Fibroblast of lung (primary cell): ENCODE measurements at regions not wholly inside any gene's neighbourhood (a gene's known extent, or its start where the extent isn't known, plus 50 kb on each side); places are given as distances from the start of the nearest gene placed in this dataset.

Source experiments
- DNase-seq, 2 donors: peaks; one replicate each; pipeline versions ENCODE4 v3.0.0 to v3.0.0-alpha.2; 2010; ENCODE audit warnings: low read depth in 2 of 2
- H2AFZ ChIP-seq: 2 replicates; pipeline ENCODE4 v1.5.1; 2012; ENCODE audit warnings: low read length, control low read depth, inconsistent platforms
- H3K27ac ChIP-seq: 2 replicates; pipeline ENCODE4 v1.5.1; 2011; ENCODE audit warnings: low read length, control low read depth; ENCODE audit not compliant: insufficient read depth
- H3K27me3 ChIP-seq: 2 replicates; pipeline ENCODE4 v1.5.1; 2011; ENCODE audit warnings: mild to moderate bottlenecking, low read length; ENCODE audit not compliant: control insufficient read depth, insufficient read depth
- H3K36me3 ChIP-seq: 2 replicates; pipeline ENCODE4 v1.5.1; 2011; ENCODE audit warnings: low read length; ENCODE audit not compliant: control insufficient read depth, insufficient read depth
- H3K4me1 ChIP-seq: 2 replicates; pipeline ENCODE4 v1.5.1; 2011; ENCODE audit warnings: low read length; ENCODE audit not compliant: control insufficient read depth, insufficient read depth; ENCODE audit errors: extremely low read depth
- H3K4me2 ChIP-seq: 2 replicates; pipeline ENCODE4 v1.5.1; 2011; ENCODE audit warnings: low read length, control low read depth; ENCODE audit not compliant: insufficient read depth; ENCODE audit errors: extremely low read depth
- H3K4me3 ChIP-seq, 4 experiments: fragments of 200-600 bp in 1 of 4; sonication (generic) in 1 of 4; replicated peaks in 1 of 4; 2 replicates each; pipeline ENCODE4 v1.5.1; 2011 to 2016; ENCODE audit warnings: low read length in 4 of 4, low read depth in 3 of 4, mild to moderate bottlenecking in 3 of 4, control low read depth in 2 of 4, inconsistent platforms in 1 of 4, mixed read lengths in 1 of 4; ENCODE audit not compliant: insufficient read depth in 1 of 4; ENCODE audit errors: control extremely low read depth in 1 of 4
- H3K79me2 ChIP-seq: 2 replicates; pipeline ENCODE4 v1.5.1; 2012; ENCODE audit warnings: mild to moderate bottlenecking, low read length, inconsistent platforms; ENCODE audit not compliant: control insufficient read depth, insufficient read depth
- H3K9ac ChIP-seq: 2 replicates; pipeline ENCODE4 v1.5.1; 2011; ENCODE audit warnings: mild to moderate bottlenecking, low read length, control low read depth; ENCODE audit not compliant: insufficient read depth
- H3K9me3 ChIP-seq: 2 replicates; pipeline ENCODE4 v1.5.1; 2012; ENCODE audit warnings: low read depth, low read length; ENCODE audit not compliant: control insufficient read depth, insufficient read depth
- H4K20me1 ChIP-seq: 2 replicates; pipeline ENCODE4 v1.5.1; 2011; ENCODE audit warnings: low read length; ENCODE audit not compliant: control insufficient read depth, insufficient read depth; ENCODE audit errors: extremely low read depth
- EZH2 ChIP-seq: IDR thresholded peaks from 2 replicates; pipeline ENCODE4 v1.5.1; 2012; ENCODE audit warnings: low read length, control low read depth, mild to moderate bottlenecking; ENCODE audit errors: missing control alignments
- TF ChIP-seq, protein P1 (sequence below), 2 donors: IDR thresholded peaks in 1 of 2; conservative IDR thresholded peaks in 1 of 2; 1 replicate in 1 of 2; 2 replicates in 1 of 2; pipeline ENCODE4 v1.5.1; 2011 to 2012; ENCODE audit warnings: low read length in 2 of 2, control low read depth in 1 of 2, inconsistent platforms in 1 of 2, low read depth in 1 of 2, mild to moderate bottlenecking in 1 of 2

DNA sequence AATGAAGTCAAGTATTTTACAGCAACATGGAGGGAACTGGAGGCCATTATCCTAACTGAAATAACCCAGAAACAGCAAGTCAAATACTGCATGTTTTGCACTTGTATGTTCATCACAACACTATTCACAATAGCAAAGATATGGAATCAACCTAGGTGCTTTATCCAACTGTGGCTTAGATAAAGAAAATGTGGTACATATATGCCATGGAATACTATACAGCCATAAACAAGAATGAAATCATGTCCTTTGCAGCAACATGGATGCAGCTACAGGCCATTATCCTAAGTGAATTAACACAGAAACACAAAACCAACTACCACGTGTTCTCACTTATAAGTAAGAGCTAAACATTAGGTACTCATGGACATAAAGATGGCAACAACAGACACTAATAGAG, 91.5 kb upstream of the E2F3 start:
- Histone ChIP-seq H3K4me3 (no peak overlapping the region), H3K9me3 (no peaks in the 10 kb centered on the region), H3K27me3 (no peaks in the 10 kb centered on the region), H3K4me1 (no peaks in the 10 kb centered on the region), H3K27ac (no peak overlapping the region), H3K4me2 (no peak overlapping the region), H3K9ac (no peak overlapping the region), H3K79me2 (no peaks in the 10 kb centered on the region), H2AFZ (no peak overlapping the region), H4K20me1 (no peaks in the 10 kb centered on the region), H3K36me3 (no peaks in the 10 kb centered on the region)
- TF ChIP-seq, protein P1, sequence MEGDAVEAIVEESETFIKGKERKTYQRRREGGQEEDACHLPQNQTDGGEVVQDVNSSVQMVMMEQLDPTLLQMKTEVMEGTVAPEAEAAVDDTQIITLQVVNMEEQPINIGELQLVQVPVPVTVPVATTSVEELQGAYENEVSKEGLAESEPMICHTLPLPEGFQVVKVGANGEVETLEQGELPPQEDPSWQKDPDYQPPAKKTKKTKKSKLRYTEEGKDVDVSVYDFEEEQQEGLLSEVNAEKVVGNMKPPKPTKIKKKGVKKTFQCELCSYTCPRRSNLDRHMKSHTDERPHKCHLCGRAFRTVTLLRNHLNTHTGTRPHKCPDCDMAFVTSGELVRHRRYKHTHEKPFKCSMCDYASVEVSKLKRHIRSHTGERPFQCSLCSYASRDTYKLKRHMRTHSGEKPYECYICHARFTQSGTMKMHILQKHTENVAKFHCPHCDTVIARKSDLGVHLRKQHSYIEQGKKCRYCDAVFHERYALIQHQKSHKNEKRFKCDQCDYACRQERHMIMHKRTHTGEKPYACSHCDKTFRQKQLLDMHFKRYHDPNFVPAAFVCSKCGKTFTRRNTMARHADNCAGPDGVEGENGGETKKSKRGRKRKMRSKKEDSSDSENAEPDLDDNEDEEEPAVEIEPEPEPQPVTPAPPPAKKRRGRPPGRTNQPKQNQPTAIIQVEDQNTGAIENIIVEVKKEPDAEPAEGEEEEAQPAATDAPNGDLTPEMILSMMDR (conservative IDR thresholded peaks at IDR 0.05 in 1 of 2, IDR thresholded peaks at IDR 0.05 in 1 of 2; ENCODE audit: low read depth in 1 of 2, low read length in 2 of 2) = no peak
- TF ChIP-seq EZH2 = no peak
- no peak for DNase-seq

DNA sequence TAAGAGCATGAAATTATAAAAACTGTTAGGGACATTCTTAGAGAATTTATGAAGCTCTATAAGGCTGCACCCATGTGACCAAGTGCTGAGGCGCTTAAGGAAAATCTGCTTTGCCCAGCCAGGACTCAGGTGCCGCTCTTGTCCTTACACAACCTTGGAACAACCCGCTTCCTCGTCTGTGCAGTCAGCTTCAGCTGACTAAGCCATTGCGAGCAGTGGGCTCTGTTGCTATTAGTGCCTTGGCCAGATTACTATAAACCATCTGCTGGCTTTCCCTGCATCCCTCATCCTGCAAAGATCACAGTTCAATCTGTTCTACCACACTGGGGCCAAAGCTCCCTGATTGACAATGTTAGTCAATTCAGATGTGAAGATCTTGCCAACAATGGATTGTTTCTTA, 89.1 kb upstream of the E2F3 start:
- no peak for TF ChIP-seq EZH2
- TF ChIP-seq, protein P1 (conservative IDR thresholded peaks at IDR 0.05 in 1 of 2, IDR thresholded peaks at IDR 0.05 in 1 of 2; ENCODE audit: low read depth in 1 of 2, low read length in 2 of 2) = no peak
- Histone ChIP-seq H3K4me1 (no peaks in the 10 kb centered on the region), H3K36me3 (no peaks in the 10 kb centered on the region), H4K20me1 (no peaks in the 10 kb centered on the region), H3K9ac (no peak overlapping the region), H2AFZ (no peak overlapping the region), H3K79me2 (no peaks in the 10 kb centered on the region), H3K27ac (no peak overlapping the region), H3K4me2 (no peak overlapping the region), H3K4me3 (no peak overlapping the region), H3K9me3 (no peaks in the 10 kb centered on the region), H3K27me3 (no peaks in the 10 kb centered on the region)
- DNase-seq = no peak

DNA sequence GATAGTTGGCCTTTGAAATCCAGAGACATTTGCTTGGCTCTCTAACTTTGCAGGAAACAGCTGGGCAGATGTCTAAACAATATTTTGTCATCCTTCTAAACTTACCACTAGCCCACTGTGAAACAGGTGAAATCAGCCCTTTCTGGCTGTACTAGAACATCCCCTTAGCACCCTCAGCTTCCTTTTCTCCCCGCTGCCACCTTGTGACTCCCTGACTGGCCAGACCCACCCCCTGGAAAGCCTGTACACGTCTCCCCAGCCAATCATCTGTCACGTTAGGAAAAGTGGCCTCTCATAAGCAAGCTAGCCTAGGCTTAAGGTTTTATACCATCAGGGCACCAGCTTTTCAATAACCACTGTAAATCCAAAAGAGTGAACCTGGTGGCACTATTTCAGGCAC, 88.6 kb upstream of the E2F3 start:
- Histone ChIP-seq H3K79me2 (no peaks in the 10 kb centered on the region), H3K4me1 (no peaks in the 10 kb centered on the region), H3K36me3 (no peaks in the 10 kb centered on the region), H3K27me3 (no peaks in the 10 kb centered on the region), H3K4me2 (no peak overlapping the region), H3K9ac (no peak overlapping the region), H3K4me3 (no peak overlapping the region), H3K9me3 (no peaks in the 10 kb centered on the region), H3K27ac (no peak overlapping the region), H2AFZ (no peak overlapping the region), H4K20me1 (no peaks in the 10 kb centered on the region)
- TF ChIP-seq, protein P1 (conservative IDR thresholded peaks at IDR 0.05 in 1 of 2, IDR thresholded peaks at IDR 0.05 in 1 of 2; ENCODE audit: low read depth in 1 of 2, low read length in 2 of 2) = no peak
- no peak for TF ChIP-seq EZH2
- no peak for DNase-seq
